Astrocyte (in vitro differentiated cells and primary cell): ENCODE measurements at regions not wholly inside any gene's neighbourhood (a gene's known extent, or its start where the extent isn't known, plus 50 kb on each side); places are given as distances from the start of the nearest gene placed in this dataset.

ENCODE experiments used
- CTCF ChIP-seq: IDR thresholded peaks from 2 replicates; pipeline ENCODE4 v1.5.1; 2011; ENCODE audit warnings: low read depth, mild to moderate bottlenecking, inconsistent platforms, low read length, moderate library complexity; ENCODE audit not compliant: insufficient read depth
- EZH2 ChIP-seq: IDR thresholded peaks from 2 replicates; pipeline ENCODE4 v1.6.1; 2012; ENCODE audit warnings: mild to moderate bottlenecking, low read length, inconsistent platforms; ENCODE audit not compliant: insufficient read depth

GRCh38 chr16:17557949-17558348 is 87.2 kb upstream of the XYLT1 start:
- TF ChIP-seq CTCF (no peak), EZH2 (no peak)
